Activated naive CD8-positive, alpha-beta T cell treated with anti-CD3 and anti-CD28 coated beads, Interleukin-2, amount 10 ng/mL, durations not matched to agents 7 days and 5 days (primary cell): ENCODE measurements at regions not wholly inside any gene's neighbourhood (a gene's known extent, or its start where the extent isn't known, plus 50 kb on each side); places are given as distances from the start of the nearest gene placed in this dataset.

Experiments
- ATAC-seq: fragments of 150-1000 bp; cut with Tn5 transposase; one replicate; pipeline ENCODE4 v1.10.0; 2021; ENCODE audit warnings: low read depth, moderate library complexity
- POLR2A ChIA-PET: fragments of 350-600 bp; sonication (Branson Sonifier 250); formaldehyde crosslinking; loops from one replicate; lab custom pipeline; 2021; ENCODE audit warnings: antibody characterized with exemption; lab: Charles Lee
- DNase-seq: peaks from one replicate; pipeline ENCODE4 v3.0.0; 2021
- H3K27ac Mint-ChIP-seq: one replicate; pipeline ENCODE4 v1.8.0; 2022; ENCODE audit warnings: mild to moderate bottlenecking, mixed read lengths
- H3K27me3 Mint-ChIP-seq: one replicate; pipeline ENCODE4 v1.8.0; 2022; ENCODE audit warnings: mild to moderate bottlenecking, moderate library complexity, mixed read lengths
- H3K36me3 Mint-ChIP-seq: one replicate; pipeline ENCODE4 v1.8.0; 2021; ENCODE audit warnings: mild to moderate bottlenecking, mixed read lengths
- H3K4me1 Mint-ChIP-seq: one replicate; pipeline ENCODE4 v1.8.0; 2021; ENCODE audit warnings: mixed read lengths
- H3K4me3 Mint-ChIP-seq: one replicate; pipeline ENCODE4 v1.8.0; 2022; ENCODE audit warnings: mild to moderate bottlenecking, moderate library complexity, mixed read lengths
- H3K9me3 Mint-ChIP-seq: one replicate; pipeline ENCODE4 v1.8.0; 2021; ENCODE audit warnings: mixed read lengths

GRCh38 chr2:144094408-144095151 lies 425.3 kb downstream of the ZEB2 start:
- H3K27ac Mint-ChIP-seq, result no peak overlapping the region
- no peaks in the 10 kb centered on the region for H3K4me1 Mint-ChIP-seq
- H3K36me3 Mint-ChIP-seq, result peaks cover 9% of the 10 kb centered on the region
- peaks cover 5% of the 10 kb centered on the region for H3K9me3 Mint-ChIP-seq
- no peak for ATAC-seq
- POLR2A ChIA-PET, result no interaction called here
- no peaks in the 10 kb centered on the region for H3K27me3 Mint-ChIP-seq
- H3K4me3 Mint-ChIP-seq, result no peak overlapping the region
- DNase-seq, result no peak

- DNase-seq (no peak), ATAC-seq (no peak)
- Mint-ChIP-seq H3K9me3 (peaks cover 5% of the 10 kb centered on the region), H3K27me3 (no peaks in the 10 kb centered on the region), H3K4me3 (no peak overlapping the region), H3K27ac (no peak overlapping the region), H3K4me1 (no peaks in the 10 kb centered on the region), H3K36me3 (peaks cover 12% of the 10 kb centered on the region)
- POLR2A ChIA-PET, result no interaction called here
Observed at GRCh38 chr2:144091622-144092021, 428.3 kb downstream of the ZEB2 start.

- DNase-seq, result no peak
- Mint-ChIP-seq H3K36me3 (peaks cover 7% of the 10 kb centered on the region), H3K4me1 (no peaks in the 10 kb centered on the region), H3K9me3 (peaks cover 5% of the 10 kb centered on the region), H3K4me3 (no peak overlapping the region), H3K27me3 (no peaks in the 10 kb centered on the region), H3K27ac (no peak overlapping the region)
- POLR2A ChIA-PET, result no interaction called here
- ATAC-seq, result no peak
Observed at GRCh38 chr2:144088863-144089262, 431.1 kb downstream of the ZEB2 start.

- Mint-ChIP-seq H3K27ac (no peak overlapping the region), H3K4me1 (no peaks in the 10 kb centered on the region), H3K27me3 (no peaks in the 10 kb centered on the region), H3K9me3 (peaks cover 5% of the 10 kb centered on the region), H3K36me3 (peaks cover 7% of the 10 kb centered on the region), H3K4me3 (no peak overlapping the region)
- DNase-seq, result no peak
- POLR2A ChIA-PET, result no interaction called here
- no peak for ATAC-seq
Observed at GRCh38 chr2:144086965-144087364, 433.0 kb downstream of the ZEB2 start.

- POLR2A ChIA-PET, result no interaction called here
- no peaks in the 10 kb centered on the region for H3K4me1 Mint-ChIP-seq
- no peak overlapping the region for H3K4me3 Mint-ChIP-seq
- no peak overlapping the region for H3K27ac Mint-ChIP-seq
- H3K27me3 Mint-ChIP-seq, result no peaks in the 10 kb centered on the region
- H3K9me3 Mint-ChIP-seq, result peaks cover 5% of the 10 kb centered on the region
- peaks cover 5% of the 10 kb centered on the region for H3K36me3 Mint-ChIP-seq
- ATAC-seq (no peak), DNase-seq (no peak)
Observed at GRCh38 chr2:144085016-144085415, 434.9 kb downstream of the ZEB2 start.

DNA sequence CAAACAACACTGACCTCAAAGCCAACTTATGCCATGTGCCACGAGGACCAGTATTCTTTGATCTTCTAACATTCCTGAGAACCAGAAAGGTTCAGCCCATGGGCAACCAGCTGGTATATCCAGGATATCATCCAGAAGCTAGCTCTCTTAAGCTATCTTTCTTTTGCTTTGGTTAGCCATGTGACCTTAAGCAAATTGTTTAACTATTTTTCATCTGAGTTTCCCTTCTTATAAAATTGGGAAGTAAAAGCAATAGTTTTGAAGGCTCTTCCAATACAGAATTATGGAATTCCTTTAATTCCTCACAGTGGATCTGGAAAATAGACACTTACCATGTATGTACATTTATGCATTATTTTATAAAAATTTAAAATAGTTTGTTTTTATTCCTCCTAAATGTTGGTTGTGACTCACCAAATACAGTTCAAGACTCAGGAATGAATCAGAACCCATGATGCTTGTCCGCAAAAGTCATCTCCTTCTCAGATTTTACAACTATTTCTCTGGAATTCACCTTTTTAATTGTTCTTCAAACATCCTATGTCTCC lies 435.7 kb downstream of the ZEB2 start:
- Mint-ChIP-seq H3K4me1 (no peaks in the 10 kb centered on the region), H3K9me3 (peaks cover 5% of the 10 kb centered on the region), H3K4me3 (no peak overlapping the region), H3K27me3 (no peaks in the 10 kb centered on the region), H3K36me3 (peaks cover 5% of the 10 kb centered on the region), H3K27ac (no peak overlapping the region)
- POLR2A ChIA-PET, result no interaction called here
- DNase-seq (no peak), ATAC-seq (no peak)

GRCh38 chr2:144083211-144083610 lies 436.7 kb downstream of the ZEB2 start:
- H3K27me3 Mint-ChIP-seq, result no peaks in the 10 kb centered on the region
- H3K9me3 Mint-ChIP-seq, result peaks cover 5% of the 10 kb centered on the region
- no peak overlapping the region for H3K27ac Mint-ChIP-seq
- DNase-seq, result no peak
- no peak for ATAC-seq
- POLR2A ChIA-PET, result no interaction called here
- H3K4me1 Mint-ChIP-seq, result no peaks in the 10 kb centered on the region
- H3K4me3 Mint-ChIP-seq, result no peak overlapping the region
- H3K36me3 Mint-ChIP-seq, result peaks cover 5% of the 10 kb centered on the region

GRCh38 chr2:144082777-144083176 lies 437.1 kb downstream of the ZEB2 start:
- peaks cover 5% of the 10 kb centered on the region for H3K9me3 Mint-ChIP-seq
- no peak overlapping the region for H3K27ac Mint-ChIP-seq
- ATAC-seq, result no peak
- H3K4me3 Mint-ChIP-seq, result no peak overlapping the region
- H3K36me3 Mint-ChIP-seq, result peaks cover 5% of the 10 kb centered on the region
- no peaks in the 10 kb centered on the region for H3K27me3 Mint-ChIP-seq
- no peak for DNase-seq
- H3K4me1 Mint-ChIP-seq, result no peaks in the 10 kb centered on the region
- POLR2A ChIA-PET, result no interaction called here

DNA sequence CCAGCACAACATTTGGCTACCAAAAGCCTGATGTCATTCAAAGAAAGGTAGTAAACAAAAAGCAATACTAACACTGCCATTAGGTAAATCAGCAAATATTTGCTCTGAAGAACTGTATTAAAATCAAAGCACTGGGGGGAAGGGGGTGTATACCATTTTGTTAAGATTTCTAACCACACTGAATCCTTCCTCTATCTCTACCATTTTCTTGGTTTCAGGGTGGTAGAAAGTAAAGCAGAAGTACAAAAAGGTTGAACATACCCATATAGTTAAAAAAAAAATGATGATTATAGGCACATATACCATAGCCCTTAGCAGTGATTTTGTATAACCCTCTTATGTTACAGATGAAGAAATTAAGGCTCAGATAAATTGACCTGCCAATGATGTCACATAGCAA lies 437.6 kb downstream of the ZEB2 start:
- H3K27me3 Mint-ChIP-seq, result no peaks in the 10 kb centered on the region
- ATAC-seq (no peak), DNase-seq (no peak)
- peaks cover 5% of the 10 kb centered on the region for H3K9me3 Mint-ChIP-seq
- peaks cover 4% of the 10 kb centered on the region for H3K36me3 Mint-ChIP-seq
- no peaks in the 10 kb centered on the region for H3K4me1 Mint-ChIP-seq
- POLR2A ChIA-PET, result no interaction called here
- no peak overlapping the region for H3K27ac Mint-ChIP-seq
- H3K4me3 Mint-ChIP-seq, result no peak overlapping the region

GRCh38 chr2:144081272-144081671 lies 438.6 kb downstream of the ZEB2 start:
- ATAC-seq, result no peak
- no peak overlapping the region for H3K27ac Mint-ChIP-seq
- H3K36me3 Mint-ChIP-seq, result peaks cover 2% of the 10 kb centered on the region
- no peak for DNase-seq
- H3K4me1 Mint-ChIP-seq, result no peaks in the 10 kb centered on the region
- H3K9me3 Mint-ChIP-seq, result peaks cover 3% of the 10 kb centered on the region
- POLR2A ChIA-PET, result no interaction called here
- no peaks in the 10 kb centered on the region for H3K27me3 Mint-ChIP-seq
- no peak overlapping the region for H3K4me3 Mint-ChIP-seq

- POLR2A ChIA-PET, result no interaction called here
- peaks cover 2% of the 10 kb centered on the region for H3K9me3 Mint-ChIP-seq
- no peak overlapping the region for H3K4me3 Mint-ChIP-seq
- DNase-seq (no peak), ATAC-seq (no peak)
- no peak overlapping the region for H3K27ac Mint-ChIP-seq
- no peaks in the 10 kb centered on the region for H3K4me1 Mint-ChIP-seq
- no peaks in the 10 kb centered on the region for H3K27me3 Mint-ChIP-seq
- peaks cover 2% of the 10 kb centered on the region for H3K36me3 Mint-ChIP-seq
Observed at GRCh38 chr2:144079803-144080202, 440.1 kb downstream of the ZEB2 start.

GRCh38 chr2:144078802-144079724 lies 440.9 kb downstream of the ZEB2 start:
- no peak overlapping the region for H3K27ac Mint-ChIP-seq
- no peaks in the 10 kb centered on the region for H3K9me3 Mint-ChIP-seq
- POLR2A ChIA-PET, result no interaction called here
- DNase-seq (no peak), ATAC-seq (no peak)
- H3K27me3 Mint-ChIP-seq, result no peaks in the 10 kb centered on the region
- no peak overlapping the region for H3K4me3 Mint-ChIP-seq
- peaks cover 2% of the 10 kb centered on the region for H3K36me3 Mint-ChIP-seq
- H3K4me1 Mint-ChIP-seq, result no peaks in the 10 kb centered on the region

DNA sequence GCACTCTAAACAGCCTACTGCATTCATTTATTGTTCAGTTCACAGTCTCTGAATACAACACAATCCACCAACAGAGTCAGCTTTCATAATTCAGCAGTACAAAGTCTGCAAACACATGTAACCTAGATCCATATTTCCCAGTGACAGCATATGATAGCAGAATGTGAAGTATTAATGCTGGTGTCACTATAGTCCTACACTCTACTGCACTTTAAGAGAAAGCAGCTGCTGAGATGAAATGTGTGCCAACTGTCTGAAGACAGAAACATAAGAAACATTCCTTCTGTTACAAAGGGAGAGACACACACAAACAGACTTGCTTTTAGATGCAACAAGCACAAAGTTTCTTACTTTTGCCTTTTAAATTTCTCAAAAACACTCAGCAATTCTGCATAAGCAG lies 441.8 kb downstream of the ZEB2 start:
- Mint-ChIP-seq H3K4me1 (no peaks in the 10 kb centered on the region), H3K27ac (no peak overlapping the region), H3K27me3 (no peaks in the 10 kb centered on the region), H3K4me3 (no peak overlapping the region), H3K9me3 (no peaks in the 10 kb centered on the region), H3K36me3 (peaks cover 2% of the 10 kb centered on the region)
- POLR2A ChIA-PET, result no interaction called here
- no peak for ATAC-seq
- no peak for DNase-seq

GRCh38 chr2:144074450-144074849 lies 445.5 kb downstream of the ZEB2 start:
- Mint-ChIP-seq H3K4me3 (no peak overlapping the region), H3K27me3 (no peaks in the 10 kb centered on the region), H3K9me3 (no peaks in the 10 kb centered on the region), H3K36me3 (no peaks in the 10 kb centered on the region), H3K4me1 (no peaks in the 10 kb centered on the region), H3K27ac (no peak overlapping the region)
- ATAC-seq, result no peak
- DNase-seq, result no peak
- POLR2A ChIA-PET, result no interaction called here
